Stomach smooth muscle (tissue), 2 donors: ENCODE measurements at regions not wholly inside any gene's neighbourhood (a gene's known extent, or its start where the extent isn't known, plus 50 kb on each side); places are given as distances from the start of the nearest gene placed in this dataset.

ENCODE experiments used
- H3K27ac ChIP-seq: one replicate; pipeline ENCODE4 v1.7.0; 2013; ENCODE audit warnings: mild to moderate bottlenecking, low read length, inconsistent platforms
- H3K27me3 ChIP-seq, 2 donors: one replicate each; pipeline ENCODE4 v1.7.0; 2013; ENCODE audit warnings: low read length in 2 of 2; ENCODE audit not compliant: insufficient read depth in 2 of 2, control insufficient read depth in 1 of 2
- H3K36me3 ChIP-seq, 2 donors: one replicate each; pipeline ENCODE4 v1.7.0; 2013; ENCODE audit warnings: low read length in 2 of 2; ENCODE audit not compliant: control insufficient read depth in 2 of 2, insufficient read depth in 2 of 2
- H3K4me1 ChIP-seq: one replicate; pipeline ENCODE4 v1.7.0; 2013; ENCODE audit warnings: low read length; ENCODE audit not compliant: control insufficient read depth, insufficient read depth
- H3K4me3 ChIP-seq, 2 donors: one replicate each; pipeline ENCODE4 v1.7.0; 2013; ENCODE audit warnings: low read length in 2 of 2
- H3K9ac ChIP-seq, 2 donors: one replicate each; pipeline ENCODE4 v1.7.0; 2013; ENCODE audit warnings: low read length in 2 of 2, mild to moderate bottlenecking in 1 of 2
- H3K9me3 ChIP-seq, 2 donors: one replicate each; pipeline ENCODE4 v1.7.0; 2013; ENCODE audit warnings: low read length in 2 of 2; ENCODE audit not compliant: control insufficient read depth in 2 of 2
- donor health status: healthy.
- donor health status: Pancreatic carcinoma.

DNA sequence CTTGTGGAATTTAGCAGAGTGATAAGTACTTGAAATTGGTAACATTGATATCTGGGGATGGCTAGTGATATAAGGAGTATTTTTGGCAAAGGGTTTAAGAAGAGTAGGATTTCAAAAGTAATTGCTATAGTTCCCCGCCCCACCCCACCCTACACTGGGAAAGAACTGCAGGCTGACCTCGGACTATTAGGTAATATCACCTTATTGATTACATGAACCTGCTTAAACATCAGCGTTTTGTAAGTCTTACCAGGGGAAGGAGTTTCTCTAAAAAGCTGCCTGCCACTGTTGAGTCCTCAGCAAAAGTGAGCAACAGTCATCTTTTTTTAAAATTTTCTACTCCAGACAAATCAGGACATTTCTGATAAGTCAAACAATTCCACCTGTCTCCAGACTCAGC is 337.3 kb downstream of the DTWD2 start:
- H3K4me3 ChIP-seq = no peak overlapping the region
- H3K27ac ChIP-seq = no peak overlapping the region
- H3K27me3 ChIP-seq = no peaks in the 10 kb centered on the region

GRCh38 chr5:118647587-118647986 is 340.8 kb downstream of the DTWD2 start:
- Histone ChIP-seq H3K4me3 (no peak overlapping the region), H3K9me3 (no peaks in the 10 kb centered on the region), H3K36me3 (no peaks in the 10 kb centered on the region), H3K4me1 (no peaks in the 10 kb centered on the region), H3K27ac (no peak overlapping the region), H3K9ac (no peak overlapping the region), H3K27me3 (no peaks in the 10 kb centered on the region)

More for the DNA sequence above, 337.3 kb downstream of the DTWD2 start:
- Histone ChIP-seq H3K36me3 (no peaks in the 10 kb centered on the region), H3K9me3 (no peaks in the 10 kb centered on the region), H3K9ac (no peak overlapping the region), H3K4me1 (no peaks in the 10 kb centered on the region)

DNA sequence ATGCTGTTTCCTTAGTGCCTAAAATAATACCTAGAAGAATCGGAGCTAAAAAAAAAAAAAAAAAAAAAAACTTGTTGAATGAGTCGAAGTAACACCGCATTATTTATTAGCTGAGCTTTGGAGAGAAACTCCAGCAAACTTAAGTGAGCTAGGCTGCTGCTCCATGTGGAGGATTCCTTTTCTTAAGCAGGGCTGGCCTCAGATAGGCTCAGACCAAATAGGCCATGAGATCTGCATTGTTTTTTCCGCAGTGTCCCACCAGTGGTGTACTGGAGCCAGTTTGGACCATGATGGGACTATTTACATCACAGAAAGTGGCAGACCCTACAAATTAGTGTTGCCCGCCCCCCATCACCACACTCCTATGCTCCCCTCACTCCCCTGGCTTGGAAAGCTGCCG is 341.4 kb downstream of the DTWD2 start:
- no peak overlapping the region for H3K9ac ChIP-seq
- H3K27ac ChIP-seq = no peak overlapping the region
- H3K4me1 ChIP-seq = no peaks in the 10 kb centered on the region
- no peaks in the 10 kb centered on the region for H3K36me3 ChIP-seq
- H3K4me3 ChIP-seq = no peak overlapping the region
- no peaks in the 10 kb centered on the region for H3K9me3 ChIP-seq
- H3K27me3 ChIP-seq = no peaks in the 10 kb centered on the region

DNA sequence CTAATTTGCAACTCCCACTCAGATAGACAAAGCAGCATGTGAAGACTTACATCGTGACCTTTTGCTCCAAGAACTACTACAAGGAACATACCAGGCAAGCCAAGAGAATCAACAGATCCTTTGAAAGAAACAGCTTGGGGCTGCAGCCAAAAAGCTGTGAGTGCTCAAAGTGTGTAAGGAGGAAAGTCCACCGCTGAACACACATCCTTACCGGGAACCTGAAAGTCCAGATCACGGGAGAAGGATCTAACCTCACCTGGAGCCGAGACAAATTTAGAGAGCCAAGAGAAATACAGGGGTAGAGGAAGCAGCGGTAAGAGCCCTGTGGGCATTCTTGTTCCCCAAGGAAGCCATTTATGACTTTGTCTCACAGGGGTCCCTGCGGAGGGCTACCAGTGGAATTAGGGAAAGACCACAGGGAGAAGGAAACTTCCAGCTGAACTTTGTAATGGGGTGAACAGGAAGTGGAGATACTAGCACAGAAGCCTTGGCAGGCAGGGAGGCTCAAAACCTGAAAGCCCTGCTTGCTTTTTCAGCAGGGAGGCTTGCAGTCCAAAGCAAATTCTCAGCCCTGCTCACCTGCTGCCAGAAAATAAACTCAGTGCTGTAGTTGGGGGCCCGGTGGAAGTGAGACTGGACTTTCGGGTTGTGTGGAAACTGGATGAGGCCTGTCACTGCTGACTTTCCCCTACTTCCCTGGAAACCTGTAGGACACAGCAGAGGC is 350.2 kb downstream of the DTWD2 start:
- Histone ChIP-seq H3K9ac (no peak overlapping the region), H3K4me3 (no peak overlapping the region), H3K9me3 (peaks cover 0 to 3% of the 10 kb centered on the region in 2 donors), H3K27me3 (no peaks in the 10 kb centered on the region), H3K27ac (no peak overlapping the region), H3K36me3 (no peaks in the 10 kb centered on the region), H3K4me1 (no peaks in the 10 kb centered on the region)

DNA sequence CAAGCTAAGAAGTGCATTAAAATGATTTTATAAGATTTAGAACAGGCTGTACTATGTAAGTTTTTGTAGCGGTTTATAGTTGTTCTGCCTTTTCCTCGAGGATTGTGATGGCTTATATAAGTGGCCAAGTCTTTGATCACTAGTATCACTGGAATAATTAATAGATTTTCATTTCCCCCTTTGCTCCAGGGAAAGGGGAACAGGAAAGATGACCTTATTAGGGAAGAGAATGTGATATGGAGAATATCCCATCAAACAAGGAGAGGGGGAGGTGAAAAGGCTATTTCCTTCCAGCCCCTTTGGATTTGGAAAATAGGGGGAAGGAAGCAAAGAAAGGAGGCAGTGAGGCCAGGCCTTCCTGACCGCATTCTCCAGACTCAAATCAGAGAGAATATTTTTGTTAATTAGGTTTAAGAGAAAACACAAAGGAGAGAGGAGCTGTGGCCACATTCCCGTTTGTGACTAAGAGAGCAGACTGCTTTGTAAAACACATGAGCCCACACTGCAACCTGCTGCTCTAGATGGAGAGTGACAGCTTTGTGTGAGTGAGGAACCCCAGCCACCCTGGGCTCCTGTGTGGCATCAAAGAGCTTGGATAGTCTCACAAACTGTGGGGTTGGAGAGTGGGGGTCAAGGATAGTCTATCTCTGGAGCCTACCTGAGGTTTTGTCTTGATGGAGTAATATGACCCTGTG is 359.5 kb downstream of the DTWD2 start:
- Histone ChIP-seq H3K4me1 (peaks cover 5% of the 10 kb centered on the region), H3K27me3 (no peaks in the 10 kb centered on the region), H3K9ac (no peak overlapping the region), H3K36me3 (no peaks in the 10 kb centered on the region), H3K27ac (no peak overlapping the region), H3K4me3 (no peak overlapping the region), H3K9me3 (no peaks in the 10 kb centered on the region)

- no peaks in the 10 kb centered on the region for H3K9me3 ChIP-seq
- H3K9ac ChIP-seq = no peak overlapping the region
- H3K27me3 ChIP-seq = no peaks in the 10 kb centered on the region
- H3K4me3 ChIP-seq = no peak overlapping the region
- no peak overlapping the region for H3K27ac ChIP-seq
- peaks cover 5% of the 10 kb centered on the region for H3K4me1 ChIP-seq
- no peaks in the 10 kb centered on the region for H3K36me3 ChIP-seq
Observed at GRCh38 chr5:118620233-118620632, 368.1 kb downstream of the DTWD2 start.

DNA sequence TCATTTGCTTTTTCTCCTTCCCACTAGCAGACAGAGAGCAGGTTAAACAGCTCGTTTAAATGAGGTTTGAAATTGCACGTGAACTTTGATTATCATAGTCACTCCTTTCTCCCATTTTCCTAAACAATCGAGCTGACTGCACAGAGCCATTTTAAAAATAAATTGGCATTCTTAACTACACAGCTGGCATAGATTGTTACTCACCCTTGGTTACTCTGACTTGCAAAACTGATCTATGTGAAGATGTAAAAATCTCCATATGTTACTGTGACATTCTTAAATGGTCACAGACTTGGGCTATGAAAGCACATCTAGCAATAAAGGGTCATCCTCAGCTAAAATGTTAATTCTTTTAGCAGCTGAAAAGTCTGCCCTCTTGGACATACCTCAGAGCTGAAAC is 368.5 kb downstream of the DTWD2 start:
- no peaks in the 10 kb centered on the region for H3K27me3 ChIP-seq
- H3K4me3 ChIP-seq = no peak overlapping the region
- H3K27ac ChIP-seq = no peak overlapping the region
- no peaks in the 10 kb centered on the region for H3K36me3 ChIP-seq
- no peaks in the 10 kb centered on the region for H3K9me3 ChIP-seq
- peaks cover 5% of the 10 kb centered on the region for H3K4me1 ChIP-seq
- H3K9ac ChIP-seq = no peak overlapping the region

- no peak overlapping the region for H3K9ac ChIP-seq
- H3K27me3 ChIP-seq = no peaks in the 10 kb centered on the region
- no peaks in the 10 kb centered on the region for H3K36me3 ChIP-seq
- H3K4me3 ChIP-seq = no peak overlapping the region
- no peaks in the 10 kb centered on the region for H3K9me3 ChIP-seq
- no peaks in the 10 kb centered on the region for H3K4me1 ChIP-seq
- H3K27ac ChIP-seq = no peak overlapping the region
Observed at GRCh38 chr5:118616281-118616680, 372.1 kb downstream of the DTWD2 start.

DNA sequence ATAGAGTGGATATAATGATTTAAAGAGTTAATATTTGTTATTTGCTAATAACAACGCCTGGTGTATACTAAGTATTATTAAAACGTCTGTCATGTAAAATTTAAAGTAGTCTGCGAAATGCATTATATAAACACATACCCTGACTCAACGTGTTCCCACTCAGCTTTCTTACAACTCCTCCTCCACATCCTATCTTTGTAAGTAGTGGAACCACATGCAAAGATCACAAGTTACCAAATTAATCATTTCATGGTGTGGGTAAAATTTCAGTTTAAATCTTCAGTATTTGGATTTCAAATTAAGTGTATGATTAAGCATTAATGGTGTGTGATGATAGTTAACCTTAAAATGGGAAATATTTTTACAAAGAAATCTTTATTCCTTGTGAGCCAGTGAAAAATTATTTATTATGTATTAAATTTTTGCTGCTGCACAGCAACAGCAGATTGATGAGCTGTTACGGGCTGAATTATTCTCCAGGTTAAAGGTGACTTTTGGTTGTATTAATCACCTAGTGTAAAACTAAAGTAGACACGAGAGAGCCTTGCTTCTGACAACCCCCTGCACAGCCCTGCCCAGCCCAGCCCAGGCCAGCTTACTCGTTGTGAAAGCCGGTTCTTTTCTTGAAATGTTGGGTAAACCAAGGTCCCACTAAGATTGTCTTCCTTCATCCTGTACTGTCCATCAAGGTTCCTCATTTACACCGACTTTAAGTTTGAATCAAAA is 373.5 kb downstream of the DTWD2 start:
- H3K9ac ChIP-seq = no peak overlapping the region
- H3K4me3 ChIP-seq = no peak overlapping the region
- H3K27ac ChIP-seq = no peak overlapping the region
- H3K4me1 ChIP-seq = no peaks in the 10 kb centered on the region
- no peaks in the 10 kb centered on the region for H3K27me3 ChIP-seq
- H3K36me3 ChIP-seq = no peaks in the 10 kb centered on the region
- no peaks in the 10 kb centered on the region for H3K9me3 ChIP-seq

DNA sequence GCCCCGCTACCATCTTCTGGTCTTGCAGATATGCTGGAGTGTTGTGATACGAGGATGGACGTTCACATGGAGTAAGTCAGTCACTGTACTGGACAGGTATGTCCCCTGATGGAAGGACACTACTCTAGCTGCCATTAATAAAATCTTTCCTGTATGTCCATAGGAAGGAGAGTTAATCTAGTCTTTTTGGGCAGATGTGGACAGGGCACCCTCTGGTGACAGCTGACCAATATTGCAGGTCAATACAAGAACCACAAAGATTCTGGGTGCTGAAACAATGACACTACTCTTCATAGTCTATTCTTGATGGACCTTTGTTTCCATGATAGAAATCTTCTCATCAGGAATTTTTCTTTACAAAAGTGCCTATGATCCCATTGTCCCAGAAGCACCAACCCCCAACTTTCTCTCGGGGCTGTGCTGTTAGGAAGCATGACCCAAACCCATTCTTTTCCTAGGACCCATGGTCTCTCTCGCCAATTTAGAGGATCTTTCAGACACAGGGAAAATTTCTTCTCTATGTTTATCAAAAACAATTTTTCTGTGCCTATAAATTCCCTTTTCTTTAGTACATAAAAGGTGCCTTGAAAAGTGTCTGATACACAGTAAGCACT is 376.9 kb downstream of the DTWD2 start:
- no peaks in the 10 kb centered on the region for H3K36me3 ChIP-seq
- no peak overlapping the region for H3K9ac ChIP-seq
- no peaks in the 10 kb centered on the region for H3K9me3 ChIP-seq
- no peak overlapping the region for H3K4me3 ChIP-seq
- H3K4me1 ChIP-seq = no peaks in the 10 kb centered on the region
- no peaks in the 10 kb centered on the region for H3K27me3 ChIP-seq
- no peak overlapping the region for H3K27ac ChIP-seq
